ENCODE measurements at regions not wholly inside any gene's neighbourhood (a gene's known extent, or its start where the extent isn't known, plus 50 kb on each side); places are given as distances from the start of the nearest gene placed in this dataset.

DNA sequence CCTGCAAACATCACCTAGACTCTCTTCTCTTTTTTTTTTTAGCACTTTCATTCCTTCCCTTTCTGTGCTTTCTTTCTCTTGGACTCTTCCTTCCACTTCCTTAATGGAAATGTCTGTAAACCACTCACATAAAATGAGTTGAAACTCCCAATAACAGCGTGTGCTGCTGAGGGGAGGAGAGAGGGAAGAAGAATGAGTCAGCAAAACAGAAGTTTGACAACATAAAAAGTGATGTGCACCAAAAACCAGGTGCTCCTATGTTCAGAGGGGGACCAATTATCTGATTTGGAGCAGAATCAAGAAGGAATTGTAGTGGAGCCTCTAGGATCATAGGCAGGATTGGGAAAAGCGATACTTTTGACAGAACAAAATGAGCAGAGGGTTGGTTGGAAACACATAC is 712.1 kb upstream of the IGFBP3 start:
- no peak for TF ChIP-seq EZH2 (IDR thresholded peaks at IDR 0.05; ENCODE audit: insufficient read depth, low read length)
- TF ChIP-seq, protein P1, sequence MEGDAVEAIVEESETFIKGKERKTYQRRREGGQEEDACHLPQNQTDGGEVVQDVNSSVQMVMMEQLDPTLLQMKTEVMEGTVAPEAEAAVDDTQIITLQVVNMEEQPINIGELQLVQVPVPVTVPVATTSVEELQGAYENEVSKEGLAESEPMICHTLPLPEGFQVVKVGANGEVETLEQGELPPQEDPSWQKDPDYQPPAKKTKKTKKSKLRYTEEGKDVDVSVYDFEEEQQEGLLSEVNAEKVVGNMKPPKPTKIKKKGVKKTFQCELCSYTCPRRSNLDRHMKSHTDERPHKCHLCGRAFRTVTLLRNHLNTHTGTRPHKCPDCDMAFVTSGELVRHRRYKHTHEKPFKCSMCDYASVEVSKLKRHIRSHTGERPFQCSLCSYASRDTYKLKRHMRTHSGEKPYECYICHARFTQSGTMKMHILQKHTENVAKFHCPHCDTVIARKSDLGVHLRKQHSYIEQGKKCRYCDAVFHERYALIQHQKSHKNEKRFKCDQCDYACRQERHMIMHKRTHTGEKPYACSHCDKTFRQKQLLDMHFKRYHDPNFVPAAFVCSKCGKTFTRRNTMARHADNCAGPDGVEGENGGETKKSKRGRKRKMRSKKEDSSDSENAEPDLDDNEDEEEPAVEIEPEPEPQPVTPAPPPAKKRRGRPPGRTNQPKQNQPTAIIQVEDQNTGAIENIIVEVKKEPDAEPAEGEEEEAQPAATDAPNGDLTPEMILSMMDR (IDR thresholded peaks at IDR 0.05; ENCODE audit: insufficient read depth, low read depth, low read length), result no peak
